ENCODE measurements at regions not wholly inside any gene's neighbourhood (a gene's known extent, or its start where the extent isn't known, plus 50 kb on each side); places are given as distances from the start of the nearest gene placed in this dataset.

- no peak for DNase-seq
Observed at GRCh38 chr12:92528586-92528985, 174.2 kb upstream of the PLEKHG7 start.

- no peak for DNase-seq
Observed at GRCh38 chr12:92528097-92528496, 174.7 kb upstream of the PLEKHG7 start.

GRCh38 chr12:92524489-92524888 is 178.3 kb upstream of the PLEKHG7 start:
- no peak for DNase-seq

- no peak for DNase-seq
Observed at GRCh38 chr12:92520511-92520910, 182.3 kb upstream of the PLEKHG7 start.

- DNase-seq = no peak
Observed at GRCh38 chr12:92519284-92519683, 183.5 kb upstream of the PLEKHG7 start.

- DNase-seq = no peak
Observed at GRCh38 chr12:92518071-92518470, 184.7 kb upstream of the PLEKHG7 start.

- peak; percentile 6 for DNase-seq
Observed at GRCh38 chr12:92516277-92516600, 186.6 kb upstream of the PLEKHG7 start.

- DNase-seq = no peak
Observed at GRCh38 chr12:92513231-92513730, 189.5 kb upstream of the PLEKHG7 start.

GRCh38 chr12:92511786-92512185 is 191.0 kb upstream of the PLEKHG7 start:
- no peak for DNase-seq

- DNase-seq = no peak
Observed at GRCh38 chr12:92509156-92509738, 193.5 kb upstream of the PLEKHG7 start.

GRCh38 chr12:92506891-92507290 is 195.9 kb upstream of the PLEKHG7 start:
- DNase-seq = no peak

- DNase-seq = no peak
Observed at GRCh38 chr12:92506460-92506859, 196.3 kb upstream of the PLEKHG7 start.

GRCh38 chr12:92505254-92506231 is 197.2 kb upstream of the PLEKHG7 start:
- peak; percentile 69 for DNase-seq

GRCh38 chr12:92504594-92504981 is 198.2 kb upstream of the PLEKHG7 start:
- DNase-seq = no peak

GRCh38 chr12:92503971-92504593 is 198.7 kb upstream of the PLEKHG7 start:
- DNase-seq = no peak

- DNase-seq = no peak
Observed at GRCh38 chr12:92503029-92503931, 199.5 kb upstream of the PLEKHG7 start.

- DNase-seq = no peak
Observed at GRCh38 chr12:92502417-92503028, 200.3 kb upstream of the PLEKHG7 start.

GRCh38 chr12:92496790-92497189 is 206.0 kb upstream of the PLEKHG7 start:
- no peak for DNase-seq

- no peak for DNase-seq
Observed at GRCh38 chr12:92495108-92495507, 207.7 kb upstream of the PLEKHG7 start.

GRCh38 chr12:92493816-92494215 is 209.0 kb upstream of the PLEKHG7 start:
- DNase-seq = no peak

GRCh38 chr12:92492995-92493394 is 209.8 kb upstream of the PLEKHG7 start:
- DNase-seq = no peak

GRCh38 chr12:92492291-92492690 is 210.5 kb upstream of the PLEKHG7 start:
- no peak for DNase-seq
